Smooth muscle cell (in vitro differentiated cells): ENCODE measurements at regions not wholly inside any gene's neighbourhood (a gene's known extent, or its start where the extent isn't known, plus 50 kb on each side); places are given as distances from the start of the nearest gene placed in this dataset.

Experiments
- DNase-seq: peaks from one replicate; lab custom pipeline; 2025; ENCODE audit not compliant: unreplicated experiment; lab: John Stamatoyannopoulos, UW
- H2AFZ ChIP-seq: fragments of 200-600 bp; sonication (generic); 2 replicates; pipeline ENCODE4 v1.6.0; 2016; ENCODE audit warnings: antibody characterized with exemption, low read depth, mild to moderate bottlenecking
- H3F3A ChIP-seq: fragments of 200-600 bp; sonication (generic); 2 replicates; pipeline ENCODE4 v1.6.0; 2017; ENCODE audit warnings: antibody characterized with exemption, low read depth
- H3K27ac ChIP-seq: fragments of 200-600 bp; sonication (generic); 2 replicates; pipeline ENCODE4 v1.5.1; 2016; ENCODE audit warnings: low read depth, mild to moderate bottlenecking
- H3K27me3 ChIP-seq: fragments of 200-600 bp; sonication (generic); 2 replicates; pipeline ENCODE4 v1.6.1; 2016; ENCODE audit warnings: low read depth, mild to moderate bottlenecking
- H3K36me3 ChIP-seq: fragments of 200-600 bp; sonication (generic); 2 replicates; pipeline ENCODE4 v1.5.1; 2016; ENCODE audit warnings: low read depth
- H3K4me1 ChIP-seq: fragments of 200-600 bp; sonication (generic); 2 replicates; pipeline ENCODE4 v1.5.1; 2016; ENCODE audit warnings: low read depth
- H3K4me2 ChIP-seq: fragments of 200-600 bp; sonication (generic); 2 replicates; pipeline ENCODE4 v1.6.0; 2016; ENCODE audit warnings: mild to moderate bottlenecking
- H3K4me3 ChIP-seq: fragments of 200-600 bp; sonication (generic); 2 replicates; pipeline ENCODE4 v1.5.1; 2016; ENCODE audit warnings: mild to moderate bottlenecking
- H3K79me2 ChIP-seq: fragments of 200-600 bp; sonication (generic); 2 replicates; pipeline ENCODE4 v1.6.0; 2016; ENCODE audit warnings: low read depth, mild to moderate bottlenecking
- H3K9ac ChIP-seq: fragments of 200-600 bp; sonication (generic); 2 replicates; pipeline ENCODE4 v1.6.0; 2016; ENCODE audit warnings: low read depth
- H3K9me3 ChIP-seq: fragments of 200-600 bp; sonication (generic); replicated peaks from 2 replicates; pipeline ENCODE4 v1.5.1; 2016; ENCODE audit warnings: low read depth
- H4K20me1 ChIP-seq: fragments of 200-600 bp; sonication (generic); 2 replicates; pipeline ENCODE4 v1.6.0; 2016; ENCODE audit warnings: low read depth
- CTCF ChIP-seq: fragments of 200-600 bp; sonication (generic); IDR thresholded peaks from 2 replicates; pipeline ENCODE4 v1.5.1; 2017; ENCODE audit warnings: borderline replicate concordance, mild to moderate bottlenecking, antibody characterized with exemption; ENCODE audit not compliant: insufficient read depth, poor library complexity, severe bottlenecking
- WGBS: methylation state at CpG from one replicate; pipeline ENCODE4 v1.1.7; 2016; ENCODE audit warnings: low lambda C conversion rate; 5-methylcytosine and 5-hydroxymethylcytosine counted together

- WGBS = 75% methylated on average over 3 of the region's 3 CpGs
- Histone ChIP-seq H3K27ac (no peak overlapping the region), H3K79me2 (no peaks in the 10 kb centered on the region), H3K36me3 (no peaks in the 10 kb centered on the region), H3K9me3 (no peaks in the 10 kb centered on the region), H4K20me1 (no peaks in the 10 kb centered on the region), H3K27me3 (no peaks in the 10 kb centered on the region), H3K4me3 (no peak overlapping the region), H3F3A (no peaks in the 10 kb centered on the region), H3K4me1 (peaks cover 31% of the 10 kb centered on the region), H3K4me2 (no peak overlapping the region), H3K9ac (no peak overlapping the region), H2AFZ (no peak overlapping the region)
- no peak for TF ChIP-seq CTCF
- DNase-seq = no peak
These were observed 321.0 kb upstream of the NAALADL2 start for GRCh38 chr3:174538151-174538550.

GRCh38 chr3:174540116-174540908 is 318.8 kb upstream of the NAALADL2 start:
- TF ChIP-seq CTCF = no peak
- DNase-seq = no peak
- Histone ChIP-seq H3K4me1 (peaks cover 26% of the 10 kb centered on the region), H2AFZ (no peak overlapping the region), H3K4me3 (no peak overlapping the region), H3K27me3 (no peaks in the 10 kb centered on the region), H3K9ac (no peak overlapping the region), H3F3A (no peaks in the 10 kb centered on the region), H4K20me1 (no peaks in the 10 kb centered on the region), H3K27ac (no peak overlapping the region), H3K9me3 (no peaks in the 10 kb centered on the region), H3K36me3 (no peaks in the 10 kb centered on the region), H3K4me2 (no peak overlapping the region), H3K79me2 (no peaks in the 10 kb centered on the region)
- WGBS = 56% methylated on average over 3 of the region's 3 CpGs

- Histone ChIP-seq H3F3A (no peaks in the 10 kb centered on the region), H3K4me1 (peaks cover 15% of the 10 kb centered on the region), H3K79me2 (no peaks in the 10 kb centered on the region), H3K9me3 (no peaks in the 10 kb centered on the region), H3K36me3 (no peaks in the 10 kb centered on the region), H3K4me2 (no peak overlapping the region), H3K9ac (no peak overlapping the region), H3K27me3 (no peaks in the 10 kb centered on the region), H3K27ac (no peak overlapping the region), H2AFZ (no peak overlapping the region), H4K20me1 (no peaks in the 10 kb centered on the region), H3K4me3 (no peak overlapping the region)
- WGBS = 86% methylated on average over 2 of the region's 2 CpGs
- TF ChIP-seq CTCF = no peak
- DNase-seq = no peak
These were observed 317.3 kb upstream of the NAALADL2 start for GRCh38 chr3:174541708-174542315.
